SHP77 (cell line): ENCODE measurements at regions not wholly inside any gene's neighbourhood (a gene's known extent, or its start where the extent isn't known, plus 50 kb on each side); places are given as distances from the start of the nearest gene placed in this dataset.

Source experiments
- DNase-seq, 2 experiments: peaks; one replicate each; lab custom pipeline; 2025; lab: John Stamatoyannopoulos, UW

DNA sequence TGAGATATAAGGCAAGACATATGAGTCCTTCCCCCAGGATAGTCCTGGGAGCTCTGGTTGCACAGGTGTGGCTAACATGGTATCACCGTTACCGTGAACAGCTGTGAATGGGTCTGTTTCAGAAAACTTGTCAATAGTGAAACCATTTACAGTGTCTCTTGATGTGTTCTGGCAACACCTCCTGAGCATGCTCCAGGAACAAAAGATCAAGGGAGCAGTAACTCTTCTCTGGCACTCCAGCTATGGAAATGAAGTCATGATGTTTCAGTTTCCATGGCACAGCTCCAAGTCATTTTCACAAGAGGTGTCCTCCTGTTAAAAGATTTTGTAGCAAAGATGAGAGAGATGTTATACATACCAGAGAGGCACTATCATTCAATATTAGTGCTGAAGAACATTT is 253.7 kb downstream of the SNAPC1 start:
- DNase-seq = peak in 1 of 2 experiments; percentile 1

DNA sequence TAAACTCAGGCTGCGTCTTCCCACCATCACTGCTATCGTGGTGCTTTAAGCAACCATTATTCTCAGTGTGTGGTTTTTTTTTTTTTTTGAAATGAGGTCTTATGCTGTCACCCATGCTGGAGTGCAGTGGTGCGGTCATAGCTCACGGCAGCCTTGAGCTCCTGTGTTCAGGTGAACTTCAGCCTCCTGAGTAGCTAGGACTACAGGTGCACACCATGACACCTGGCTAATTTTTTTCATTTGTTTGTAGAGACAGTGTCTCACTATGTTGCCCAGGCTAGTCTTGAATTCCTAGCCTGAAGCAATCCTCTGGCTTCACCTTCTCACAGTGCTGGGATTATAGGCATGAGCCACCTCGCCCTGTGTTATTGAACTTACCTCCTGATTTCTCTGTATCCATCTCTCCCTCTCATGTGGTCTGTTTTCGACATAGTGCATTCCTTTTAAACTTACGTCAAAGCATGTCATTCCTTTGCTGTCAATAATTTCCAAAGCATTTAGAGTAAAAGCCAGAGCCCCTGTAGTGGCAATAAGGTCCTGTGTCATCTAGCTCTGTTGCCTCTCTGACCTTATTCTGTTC is 255.5 kb downstream of the SNAPC1 start:
- DNase-seq = no peak

DNA sequence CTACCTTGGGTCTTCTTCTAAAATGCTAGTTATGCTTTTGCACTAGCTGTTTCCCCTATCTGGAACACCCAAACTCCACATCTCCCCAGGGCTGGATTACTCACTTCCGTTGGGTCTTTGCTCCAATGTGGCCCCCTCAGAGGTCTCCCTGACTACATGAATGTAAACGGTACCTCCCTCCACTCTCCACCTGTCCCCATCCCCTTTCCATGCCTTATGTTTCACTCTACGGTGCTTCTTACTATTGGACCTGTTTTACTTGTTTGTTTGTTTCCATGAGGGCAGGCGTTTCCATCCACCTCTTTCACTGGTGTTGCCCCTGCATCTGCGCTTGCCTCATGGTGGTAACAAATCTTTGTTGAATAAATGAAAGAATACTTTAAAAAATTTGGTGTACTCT is 256.4 kb downstream of the SNAPC1 start:
- DNase-seq = no peak

DNA sequence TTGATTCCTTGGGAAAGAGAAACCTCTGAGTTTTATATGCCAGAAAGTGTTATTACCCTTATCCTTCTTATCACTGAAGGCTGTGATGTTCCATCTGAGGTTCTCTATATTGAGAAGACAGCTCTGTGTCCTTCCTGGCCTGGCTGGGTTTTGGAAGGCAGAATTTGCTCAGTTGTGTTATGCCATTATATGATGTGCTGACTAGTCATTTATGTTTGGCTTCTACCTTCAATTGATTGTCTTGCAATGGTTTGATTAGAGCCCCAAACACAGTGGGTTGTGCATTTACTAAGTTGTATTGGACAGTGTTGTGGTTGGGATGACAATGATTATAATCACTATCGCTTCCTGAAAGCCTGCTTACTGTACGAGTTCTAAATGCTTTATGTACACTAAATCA is 265.7 kb downstream of the SNAPC1 start:
- DNase-seq = no peak

DNA sequence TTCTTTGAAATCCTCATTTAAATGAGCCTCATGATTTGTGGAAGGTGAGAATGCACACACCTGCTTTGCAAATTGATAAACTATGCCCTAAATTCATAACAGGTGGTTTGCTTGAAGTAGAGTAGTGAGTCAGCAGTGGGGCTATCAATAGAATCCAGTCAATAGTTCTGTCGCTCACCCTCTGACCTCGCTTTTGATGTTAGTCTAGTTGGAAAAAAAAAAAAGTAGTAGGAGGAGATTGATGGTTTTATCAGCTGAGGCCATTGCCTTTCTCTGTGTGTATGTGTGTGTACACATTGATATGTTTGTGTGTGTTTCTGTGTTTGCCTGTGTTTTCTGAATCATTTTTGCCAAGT is 267.3 kb downstream of the SNAPC1 start:
- no peak for DNase-seq

DNA sequence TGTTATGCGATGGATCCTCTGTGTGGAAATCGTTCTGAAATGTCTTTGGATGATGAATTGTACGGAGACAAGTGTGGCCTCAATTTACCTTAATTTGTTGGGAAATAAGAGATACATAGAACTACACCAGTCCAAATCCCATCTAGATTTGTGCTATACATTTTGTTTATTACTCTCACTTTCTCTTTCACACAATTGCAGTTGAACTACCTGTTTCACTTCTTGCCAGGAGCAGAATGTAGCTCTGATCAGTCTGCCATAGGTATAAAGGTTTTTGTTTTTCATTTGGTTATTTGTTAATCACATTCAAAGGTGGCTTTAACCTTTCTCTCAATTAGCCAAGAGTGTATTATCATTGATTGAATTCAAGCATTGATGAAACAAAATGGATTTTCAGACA is 268.2 kb downstream of the SNAPC1 start:
- DNase-seq = no peak

DNA sequence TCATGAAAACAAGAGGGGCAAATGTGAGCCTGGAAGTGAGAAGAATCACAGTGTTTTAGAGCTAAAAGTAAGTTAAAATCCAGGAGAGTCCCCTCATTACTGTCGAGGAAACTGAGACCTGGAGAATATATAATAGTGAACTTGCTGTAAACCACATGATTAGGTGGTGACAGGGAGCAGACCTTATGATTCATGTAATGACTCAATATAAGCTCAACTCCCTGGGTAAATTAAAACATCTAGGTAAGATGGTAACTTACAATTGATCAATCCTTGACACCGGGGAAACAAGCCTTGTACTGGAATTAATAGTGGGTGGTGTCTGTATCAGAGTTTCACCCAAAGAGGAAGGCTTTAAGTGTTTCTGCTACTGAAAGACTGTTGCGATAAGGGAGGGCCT is 269.3 kb downstream of the SNAPC1 start:
- DNase-seq = no peak

DNA sequence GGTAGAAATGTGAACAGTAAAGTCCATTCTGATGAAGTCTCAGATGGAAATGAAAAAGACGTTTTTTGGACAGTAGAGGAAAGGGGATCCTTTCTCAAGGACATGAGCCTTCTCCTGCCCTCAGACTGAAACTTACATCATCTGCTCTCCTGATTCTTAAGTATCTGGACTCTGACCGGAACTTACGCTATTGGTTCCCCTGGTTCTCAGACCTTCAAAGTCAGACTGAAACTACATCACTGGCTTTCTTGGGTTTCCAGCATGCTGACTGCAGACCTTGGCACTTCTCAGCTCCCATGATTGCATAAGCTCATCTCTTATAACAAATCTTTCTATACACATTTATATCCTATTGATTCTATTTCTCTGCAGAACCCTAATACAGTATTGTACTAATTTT is 291.0 kb downstream of the SNAPC1 start:
- no peak for DNase-seq

DNA sequence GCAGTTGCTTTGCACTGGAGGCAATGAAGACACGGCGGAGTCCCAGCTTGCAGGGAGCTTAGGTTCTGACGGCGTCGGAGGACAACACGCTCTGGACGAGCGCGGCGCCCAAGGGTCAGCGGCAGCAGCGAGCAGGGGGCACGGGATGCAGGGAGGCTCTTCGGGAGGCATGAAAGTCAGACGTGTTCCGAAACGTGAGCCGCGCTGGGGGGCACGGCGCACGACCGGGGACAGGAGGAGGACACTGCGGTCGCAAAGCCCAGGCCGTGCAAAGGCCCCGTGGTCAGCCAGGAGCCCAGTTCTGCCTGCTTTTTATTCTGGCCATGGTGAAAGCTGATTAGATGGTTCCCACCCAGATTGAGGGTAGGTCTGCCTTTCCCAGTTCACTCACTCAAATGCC is 294.6 kb downstream of the SNAPC1 start:
- DNase-seq = no peak

DNA sequence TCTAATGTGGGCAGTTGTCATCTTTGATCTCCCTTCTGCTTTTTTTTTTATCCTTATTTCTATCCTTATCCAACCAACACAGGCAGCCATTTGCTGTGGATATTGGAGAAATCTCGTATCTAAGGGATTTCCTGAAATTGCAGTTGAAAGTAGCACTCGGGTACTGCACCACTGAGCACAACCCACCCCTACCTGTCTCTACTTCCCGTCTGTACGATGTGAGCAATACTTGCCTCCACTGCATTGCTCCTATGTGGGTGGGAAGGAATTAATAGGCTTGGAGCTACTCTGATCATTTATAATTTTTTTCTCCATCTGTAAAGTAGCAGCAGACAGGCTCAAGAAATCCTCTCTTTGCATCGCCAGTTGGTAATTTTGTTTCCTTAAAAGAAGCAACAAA is 300.4 kb downstream of the SNAPC1 start:
- no peak for DNase-seq

DNA sequence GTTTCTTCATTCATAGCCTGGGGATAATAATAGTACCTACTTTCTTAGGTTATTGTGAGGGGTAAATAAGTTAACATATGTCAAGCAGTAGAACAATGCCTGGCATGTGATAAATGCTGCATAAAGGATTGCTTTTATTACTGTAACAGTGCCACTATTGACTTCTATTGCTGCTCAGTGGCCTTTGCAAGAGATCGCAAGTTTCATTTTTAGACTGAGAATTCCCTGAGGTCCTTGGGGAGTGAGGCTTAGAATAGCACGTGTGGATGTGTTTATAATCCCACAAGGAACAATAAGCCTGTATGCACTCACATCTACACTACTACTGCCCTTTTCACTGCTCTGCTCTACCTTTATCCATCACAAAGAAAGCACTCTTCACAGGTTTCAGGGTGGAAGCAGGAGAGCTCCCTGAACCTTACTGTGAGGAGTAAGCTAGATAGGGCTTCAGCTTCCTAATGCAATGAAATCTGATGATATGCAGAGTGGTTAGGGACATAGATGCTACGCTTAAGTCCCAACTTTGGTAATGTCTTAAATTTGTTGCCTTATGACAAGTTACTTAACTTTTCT is 302.6 kb downstream of the SNAPC1 start:
- no peak for DNase-seq

DNA sequence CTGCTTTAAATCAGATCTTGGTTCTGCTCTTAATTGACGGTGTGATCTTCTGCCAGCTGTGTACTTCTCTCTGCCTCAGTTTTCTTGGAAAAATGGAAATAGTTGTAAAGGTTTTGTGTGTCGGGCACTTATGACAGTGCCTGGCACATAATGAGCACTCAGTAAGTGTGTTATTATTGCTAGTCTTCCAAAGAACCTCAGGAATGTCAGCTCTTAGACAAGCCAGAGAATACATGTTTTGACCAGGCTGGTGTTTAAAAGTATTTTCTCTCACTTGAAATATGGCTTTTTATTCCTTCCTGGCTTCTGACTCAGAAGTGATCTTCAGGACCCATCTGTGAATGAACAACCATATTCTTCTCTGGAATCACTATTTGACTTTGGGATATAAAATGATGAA is 304.1 kb downstream of the SNAPC1 start:
- no peak for DNase-seq

DNA sequence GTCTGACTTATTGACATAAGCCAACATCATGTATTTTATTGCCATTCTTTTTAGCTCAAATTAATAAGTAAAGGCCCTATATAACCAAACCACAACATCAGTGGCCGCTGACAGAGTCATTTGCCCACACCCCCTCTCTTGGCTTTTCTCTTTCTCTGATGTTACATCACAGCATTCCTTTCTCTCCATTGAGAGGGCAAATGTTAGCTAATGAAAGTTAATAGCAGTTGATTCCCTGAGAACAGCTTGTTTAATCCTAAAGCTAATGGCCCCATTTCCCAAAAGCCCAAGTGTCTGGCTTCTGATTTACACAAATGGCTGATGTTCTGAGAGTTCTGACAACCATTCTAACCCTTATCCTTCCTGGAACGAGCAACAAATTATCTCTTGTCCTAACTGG is 308.8 kb downstream of the SNAPC1 start:
- no peak for DNase-seq

DNA sequence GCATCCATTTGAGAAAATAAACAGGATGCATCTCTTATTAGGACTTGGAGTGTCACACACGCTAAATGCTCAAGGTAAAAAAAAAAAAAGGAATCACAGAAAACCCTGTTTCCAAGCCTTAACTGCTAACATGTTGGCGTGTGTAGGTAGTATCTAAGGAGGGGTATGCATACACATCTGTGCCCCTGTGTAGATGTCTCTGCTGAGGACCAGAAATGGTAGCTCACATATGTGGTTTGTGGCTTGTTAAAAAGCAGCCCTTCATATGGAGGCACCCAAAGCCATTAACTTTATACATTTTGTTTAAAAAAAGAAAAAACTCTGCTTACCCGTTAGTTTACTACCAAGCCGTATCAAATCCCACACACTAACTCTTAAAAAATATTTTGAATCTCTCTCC is 314.1 kb downstream of the SNAPC1 start:
- no peak for DNase-seq

DNA sequence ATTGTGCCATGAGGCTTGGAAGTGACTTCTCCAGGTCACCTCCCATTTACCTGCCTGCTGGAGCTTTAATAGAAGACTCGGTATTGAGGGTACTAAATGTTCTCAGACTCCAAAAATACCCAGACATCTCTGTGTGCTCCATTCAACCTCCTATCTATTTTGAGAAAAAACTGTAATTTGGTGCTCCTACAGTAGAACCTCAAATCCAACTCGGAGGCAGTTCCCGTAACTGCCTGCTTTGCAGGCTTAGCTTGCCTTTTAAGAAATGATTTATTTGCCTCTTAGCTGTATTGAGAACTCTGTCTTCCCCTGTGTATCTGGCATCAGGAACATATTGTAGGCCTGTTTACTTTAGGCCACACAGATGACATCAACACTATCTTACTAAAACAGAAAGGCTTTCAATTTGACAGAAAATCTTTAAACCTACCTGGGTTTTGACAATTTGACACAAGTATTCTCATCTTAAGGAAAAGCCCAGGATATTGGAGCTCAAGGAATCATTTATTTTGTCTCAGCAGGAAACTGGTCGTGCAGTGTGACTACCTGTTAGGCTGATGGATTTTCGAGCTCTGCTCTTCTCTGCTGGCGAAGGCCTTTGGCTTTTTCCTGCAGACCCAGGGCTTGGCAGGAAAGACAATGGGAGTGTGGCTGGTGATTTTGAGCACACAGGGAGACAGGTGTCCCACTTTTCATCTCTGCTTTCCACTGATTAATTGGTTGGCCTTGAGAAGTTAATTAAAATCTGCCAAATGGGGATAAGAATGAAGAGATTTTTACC is 314.8 kb downstream of the SNAPC1 start:
- no peak for DNase-seq

DNA sequence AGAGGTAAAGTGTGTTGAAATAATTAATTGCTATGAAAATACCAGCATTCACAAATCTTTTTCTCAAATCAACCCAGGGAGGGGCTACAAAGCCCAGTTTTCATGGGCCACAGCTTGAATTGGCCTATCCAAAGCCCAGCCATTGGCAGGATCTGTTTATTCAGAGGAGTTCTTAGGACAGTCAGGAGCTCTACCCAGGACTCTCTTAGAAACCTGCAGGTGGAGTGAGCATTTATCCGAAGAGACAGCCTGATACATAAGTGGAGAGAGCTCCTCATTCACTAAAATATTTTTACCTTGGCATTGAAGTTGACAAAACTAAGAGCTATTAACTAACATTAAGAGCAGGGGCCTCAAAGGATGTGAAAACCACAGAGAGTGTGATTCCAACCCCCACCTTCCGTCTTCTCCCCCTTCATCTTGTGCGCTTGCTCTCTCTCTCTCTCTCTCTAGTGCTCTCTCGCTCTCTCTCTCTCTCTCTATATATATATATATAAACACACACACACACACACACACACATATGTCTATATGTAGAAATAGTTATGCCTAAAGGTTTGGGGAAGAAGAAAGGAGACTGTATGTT is 315.5 kb downstream of the SNAPC1 start:
- DNase-seq = no peak

DNA sequence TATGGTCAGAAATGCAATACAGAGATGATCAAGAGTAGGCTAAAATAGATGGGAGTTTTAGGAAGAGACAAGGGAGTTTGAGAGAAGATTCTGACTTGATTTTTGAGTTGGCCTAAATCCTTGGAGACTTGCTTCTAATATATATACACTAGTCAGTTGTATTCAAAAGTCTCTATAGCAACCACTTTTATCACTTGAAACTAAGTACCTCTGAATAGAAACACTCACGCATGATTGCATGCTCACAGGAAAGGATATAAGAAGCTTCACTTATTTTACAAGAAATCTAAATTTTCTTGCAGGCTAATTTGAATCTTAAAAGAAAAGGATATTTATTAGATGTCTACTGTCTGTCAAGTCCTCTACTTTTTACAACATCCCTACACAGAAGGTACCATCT is 316.8 kb downstream of the SNAPC1 start:
- no peak for DNase-seq

DNA sequence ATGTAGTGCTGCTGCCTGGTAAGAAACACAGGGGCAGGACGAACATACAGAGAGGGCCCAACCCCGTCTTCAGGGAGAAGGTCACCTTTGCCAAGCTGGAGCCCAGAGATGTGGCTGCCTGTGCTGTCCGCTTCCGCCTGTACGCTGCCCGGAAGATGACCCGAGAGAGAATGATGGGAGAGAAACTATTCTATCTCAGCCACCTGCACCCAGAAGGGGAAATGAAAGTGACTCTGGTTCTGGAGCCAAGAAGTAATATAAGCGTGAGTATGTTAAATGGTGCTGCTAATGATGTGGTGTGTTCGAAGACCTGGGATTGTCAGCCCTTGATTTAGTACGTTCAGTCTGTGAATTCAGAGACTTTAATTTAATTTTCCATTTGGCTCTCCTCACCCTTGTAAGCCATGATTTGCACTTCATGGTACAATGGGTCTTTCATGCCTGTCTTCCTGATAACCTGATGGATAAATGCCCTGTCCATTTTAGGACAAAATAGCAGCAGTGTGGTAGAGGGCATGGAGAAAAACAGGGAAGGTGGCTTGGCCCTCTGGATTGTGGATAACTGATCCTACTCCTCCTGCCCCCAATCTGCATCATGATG is 318.9 kb downstream of the SNAPC1 start:
- no peak for DNase-seq

DNA sequence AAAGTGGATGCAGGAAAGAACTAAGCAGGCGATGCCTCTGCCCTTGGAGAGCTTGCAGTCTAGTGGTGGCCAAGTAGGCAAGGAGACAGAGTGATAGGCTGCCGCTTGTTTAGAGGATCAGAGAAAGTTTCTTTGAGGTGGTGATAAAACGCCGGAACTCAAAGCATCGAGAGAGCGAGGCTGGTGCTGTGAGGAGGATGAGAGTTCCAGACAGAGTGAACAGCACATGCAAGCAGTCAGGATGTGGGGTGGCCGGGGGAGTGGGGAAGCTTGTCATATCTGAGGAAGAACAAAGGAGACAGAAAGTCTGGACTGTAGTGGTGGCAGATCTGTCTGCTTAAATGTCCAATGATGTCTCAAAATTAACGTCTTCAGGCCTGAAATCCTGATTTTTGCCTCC is 319.7 kb downstream of the SNAPC1 start:
- no peak for DNase-seq

DNA sequence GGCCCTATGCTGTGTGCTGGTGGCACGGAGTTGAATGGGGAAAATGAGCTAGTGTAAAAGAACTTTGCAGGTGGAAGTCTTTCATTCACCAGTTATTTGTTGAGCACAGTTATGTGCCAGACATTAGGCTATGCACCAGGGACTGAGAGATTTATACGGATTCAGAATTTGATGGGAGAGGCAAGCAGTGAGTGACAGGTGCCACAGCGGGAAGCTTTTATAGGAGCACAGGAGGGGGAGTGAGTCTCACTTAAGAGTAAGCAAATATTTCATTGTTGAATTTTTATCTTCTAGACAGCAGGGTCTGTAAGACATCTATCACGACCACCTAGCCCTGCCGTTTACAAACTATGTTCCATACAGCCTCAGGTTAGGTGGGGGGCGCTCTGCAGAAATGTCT is 320.6 kb downstream of the SNAPC1 start:
- no peak for DNase-seq

DNA sequence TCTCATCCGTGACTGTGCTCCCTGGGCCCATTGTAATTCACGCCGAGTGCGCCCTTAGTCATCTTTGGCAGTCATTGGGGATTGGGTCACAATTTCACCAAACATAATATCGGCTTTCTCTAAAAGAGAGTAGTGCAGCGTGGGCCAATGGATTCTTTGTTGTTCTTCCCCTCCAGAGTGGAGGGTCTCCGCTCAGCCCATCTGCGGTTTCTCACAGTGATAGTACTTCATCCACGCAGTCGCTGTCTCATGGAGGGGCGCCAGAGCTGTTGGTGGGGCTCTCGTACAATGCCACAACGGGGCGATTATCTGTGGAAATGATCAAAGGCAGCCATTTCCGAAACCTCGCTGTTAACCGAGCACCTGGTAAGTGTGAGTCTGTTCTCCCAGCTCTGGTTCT is 321.8 kb downstream of the SNAPC1 start:
- no peak for DNase-seq

DNA sequence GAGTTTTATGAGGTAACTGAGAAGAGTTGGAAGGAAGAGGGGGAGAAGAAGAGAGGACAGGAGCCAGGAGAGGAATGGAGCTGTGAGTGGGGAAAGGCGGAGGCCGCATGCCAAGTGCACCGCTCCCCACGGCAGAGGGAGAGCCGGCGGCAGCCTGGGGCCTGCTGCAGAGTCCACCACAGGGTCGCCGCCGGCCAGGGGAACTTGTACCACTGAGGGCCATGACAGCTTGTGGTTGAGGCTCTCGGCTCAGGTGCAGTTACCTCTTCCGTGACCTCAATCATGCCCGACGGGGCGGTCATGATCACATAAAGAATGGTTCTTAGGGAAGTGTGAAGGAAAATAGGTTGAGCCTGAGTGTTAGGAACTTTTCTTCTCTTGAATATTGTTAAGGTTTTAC is 325.0 kb downstream of the SNAPC1 start:
- DNase-seq = no peak

DNA sequence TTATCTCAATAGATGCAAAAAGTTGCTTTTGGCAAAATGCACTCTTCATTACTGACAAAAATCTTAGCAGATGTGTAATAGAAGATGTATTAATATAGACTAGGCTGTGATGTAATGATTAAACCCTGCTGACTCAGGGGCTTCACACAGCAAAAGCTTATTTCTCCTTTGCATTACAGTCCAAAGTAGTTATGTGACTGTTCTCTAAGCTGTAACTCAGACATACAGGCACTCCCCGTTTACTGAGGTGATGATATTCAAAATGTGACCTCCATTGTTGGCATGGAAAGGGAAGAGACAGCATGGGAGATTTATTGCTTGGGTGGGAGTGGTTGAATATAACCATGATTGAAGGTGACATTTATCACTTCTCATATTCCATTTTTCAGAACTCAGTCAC is 331.5 kb downstream of the SNAPC1 start:
- DNase-seq = no peak
